WERI-Rb-1 (cell line): ENCODE measurements at regions not wholly inside any gene's neighbourhood (a gene's known extent, or its start where the extent isn't known, plus 50 kb on each side); places are given as distances from the start of the nearest gene placed in this dataset.

Source experiments
- DNase-seq: peaks from one replicate; pipeline ENCODE4 v3.0.0-alpha.2; 2020
- H3K27ac ChIP-seq: fragments of 250-450 bp; sonication (Bioruptor Pico); 2 replicates; pipeline ENCODE4 v1.5.1; 2020; ENCODE audit warnings: mild to moderate bottlenecking, moderate library complexity
- H3K27me3 ChIP-seq: fragments of 250-450 bp; sonication (Bioruptor Pico); 2 replicates; pipeline ENCODE4 v1.5.1; 2021; ENCODE audit warnings: mild to moderate bottlenecking, low read depth, moderate library complexity; ENCODE audit not compliant: insufficient read depth, severe bottlenecking
- H3K36me3 ChIP-seq: fragments of 250-450 bp; sonication (Bioruptor Pico); 2 replicates; pipeline ENCODE4 v1.5.1; 2020; ENCODE audit warnings: mild to moderate bottlenecking, moderate library complexity
- H3K4me3 ChIP-seq: 2 replicates; pipeline ENCODE4 v1.5.1; 2011; ENCODE audit warnings: low read depth, mild to moderate bottlenecking, control low read depth, low read length
- H3K9me3 ChIP-seq: fragments of 250-450 bp; sonication (Bioruptor Pico); 2 replicates; pipeline ENCODE4 v1.5.1; 2021; ENCODE audit warnings: mild to moderate bottlenecking, moderate library complexity; ENCODE audit not compliant: severe bottlenecking
- TF ChIP-seq, protein P1 (sequence below): IDR thresholded peaks from 2 replicates; pipeline ENCODE4 v1.5.1; 2011; ENCODE audit warnings: low read depth, mild to moderate bottlenecking, control low read depth, inconsistent platforms, low read length

DNA sequence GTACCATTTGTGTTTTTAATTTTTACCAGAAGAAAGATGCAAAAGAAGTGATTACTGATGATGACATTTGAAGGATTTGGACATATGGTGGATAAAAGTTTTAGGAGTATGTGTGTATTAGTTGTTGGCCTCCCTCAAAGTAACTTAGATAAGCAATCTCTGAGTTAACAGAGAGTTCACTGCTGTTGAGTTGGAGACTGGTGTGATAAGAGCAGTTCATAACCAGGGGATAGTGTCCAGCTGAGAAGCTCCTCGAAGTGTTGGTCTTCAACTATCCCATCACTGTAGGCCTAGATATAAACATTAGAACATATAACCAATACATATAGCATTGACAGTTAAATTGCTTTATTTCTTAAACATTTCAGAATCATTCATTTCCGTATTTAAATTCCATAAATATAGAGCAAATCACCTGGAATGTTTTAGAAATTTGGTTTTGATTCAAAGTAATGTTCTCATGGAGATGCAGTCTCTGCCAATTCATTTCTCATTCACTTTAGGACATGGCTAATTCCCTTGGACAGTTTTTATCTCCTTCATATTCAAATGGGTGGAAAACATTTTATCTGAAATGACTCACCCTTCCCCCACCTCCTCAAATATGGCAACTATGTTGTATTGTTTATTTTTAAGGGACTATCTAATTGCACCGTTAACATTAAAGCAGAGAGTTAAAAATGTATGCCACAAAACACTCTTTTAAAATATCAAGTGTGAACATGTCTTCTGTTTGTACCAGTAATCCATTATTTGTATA lies 136.8 kb upstream of the SLC4A4 start:
- no peaks in the 10 kb centered on the region for H3K36me3 ChIP-seq
- H3K27ac ChIP-seq, result no peak overlapping the region
- no peaks in the 10 kb centered on the region for H3K9me3 ChIP-seq
- DNase-seq, result no peak
- H3K4me3 ChIP-seq, result no peak overlapping the region
- H3K27me3 ChIP-seq, result no peaks in the 10 kb centered on the region
- TF ChIP-seq, protein P1, sequence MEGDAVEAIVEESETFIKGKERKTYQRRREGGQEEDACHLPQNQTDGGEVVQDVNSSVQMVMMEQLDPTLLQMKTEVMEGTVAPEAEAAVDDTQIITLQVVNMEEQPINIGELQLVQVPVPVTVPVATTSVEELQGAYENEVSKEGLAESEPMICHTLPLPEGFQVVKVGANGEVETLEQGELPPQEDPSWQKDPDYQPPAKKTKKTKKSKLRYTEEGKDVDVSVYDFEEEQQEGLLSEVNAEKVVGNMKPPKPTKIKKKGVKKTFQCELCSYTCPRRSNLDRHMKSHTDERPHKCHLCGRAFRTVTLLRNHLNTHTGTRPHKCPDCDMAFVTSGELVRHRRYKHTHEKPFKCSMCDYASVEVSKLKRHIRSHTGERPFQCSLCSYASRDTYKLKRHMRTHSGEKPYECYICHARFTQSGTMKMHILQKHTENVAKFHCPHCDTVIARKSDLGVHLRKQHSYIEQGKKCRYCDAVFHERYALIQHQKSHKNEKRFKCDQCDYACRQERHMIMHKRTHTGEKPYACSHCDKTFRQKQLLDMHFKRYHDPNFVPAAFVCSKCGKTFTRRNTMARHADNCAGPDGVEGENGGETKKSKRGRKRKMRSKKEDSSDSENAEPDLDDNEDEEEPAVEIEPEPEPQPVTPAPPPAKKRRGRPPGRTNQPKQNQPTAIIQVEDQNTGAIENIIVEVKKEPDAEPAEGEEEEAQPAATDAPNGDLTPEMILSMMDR, result no peak

DNA sequence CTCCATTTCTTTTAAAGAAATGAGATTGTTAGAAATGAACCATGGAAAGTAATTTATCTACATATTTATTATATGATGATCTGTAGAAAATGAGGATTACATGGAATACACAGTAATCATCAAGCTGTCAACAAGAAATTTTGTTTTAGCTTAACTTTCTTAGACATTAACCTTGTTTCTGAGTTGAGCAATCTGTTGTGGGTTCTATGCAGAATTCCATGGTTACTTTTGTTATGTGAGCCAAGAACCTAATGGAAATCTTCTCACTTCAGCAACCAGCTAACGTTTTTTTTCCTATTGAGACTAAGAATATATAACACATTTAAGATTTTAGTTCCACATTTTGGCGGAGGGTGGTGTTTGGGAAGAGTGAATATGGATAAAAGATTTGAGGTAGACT lies 136.1 kb upstream of the SLC4A4 start:
- no peaks in the 10 kb centered on the region for H3K27me3 ChIP-seq
- DNase-seq, result no peak
- no peak overlapping the region for H3K27ac ChIP-seq
- no peaks in the 10 kb centered on the region for H3K9me3 ChIP-seq
- TF ChIP-seq, protein P1, result no peak
- H3K4me3 ChIP-seq, result no peak overlapping the region
- no peaks in the 10 kb centered on the region for H3K36me3 ChIP-seq

DNA sequence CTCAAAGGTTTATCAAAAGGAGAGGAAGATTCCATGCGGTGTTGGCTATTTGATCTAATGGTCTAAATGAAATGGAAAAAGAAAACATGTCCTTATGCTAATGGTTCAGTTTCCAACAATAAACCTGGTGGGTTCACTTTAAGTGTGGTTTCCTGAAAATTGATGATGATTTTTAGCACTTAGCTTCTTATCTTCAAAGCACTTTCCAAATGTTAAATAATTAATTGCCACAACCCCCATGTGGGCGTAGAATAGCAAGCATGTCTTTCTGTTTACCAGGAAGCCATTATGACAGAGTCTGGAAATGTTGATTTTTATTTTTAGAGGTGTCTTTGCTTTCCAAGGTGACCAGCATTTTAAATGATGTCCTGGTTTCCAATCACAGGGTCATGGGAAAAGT lies 134.8 kb upstream of the SLC4A4 start:
- H3K27ac ChIP-seq, result no peak overlapping the region
- no peaks in the 10 kb centered on the region for H3K36me3 ChIP-seq
- no peak for DNase-seq
- H3K9me3 ChIP-seq, result no peaks in the 10 kb centered on the region
- H3K27me3 ChIP-seq, result no peaks in the 10 kb centered on the region
- no peak overlapping the region for H3K4me3 ChIP-seq
- TF ChIP-seq, protein P1, result no peak

DNA sequence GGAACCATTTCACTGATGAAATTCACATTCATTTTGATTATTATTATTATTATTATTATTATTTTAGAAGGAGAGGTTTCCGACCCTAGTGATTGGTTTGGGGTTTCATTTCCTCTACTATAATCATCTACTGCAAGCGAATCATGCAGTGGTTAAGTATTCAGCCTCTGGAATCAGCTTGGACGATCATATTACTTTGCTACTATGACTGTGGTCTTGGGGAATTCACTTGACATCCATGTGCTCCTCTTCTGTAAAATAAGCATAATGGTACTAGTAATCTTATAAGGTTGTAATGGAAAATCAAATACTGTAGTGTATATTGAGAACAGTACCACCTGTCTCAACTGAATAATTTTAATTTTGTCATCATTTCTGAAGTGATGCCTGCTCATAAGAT lies 132.1 kb upstream of the SLC4A4 start:
- Histone ChIP-seq H3K27me3 (no peaks in the 10 kb centered on the region), H3K27ac (no peak overlapping the region), H3K9me3 (no peaks in the 10 kb centered on the region), H3K4me3 (no peak overlapping the region), H3K36me3 (no peaks in the 10 kb centered on the region)
- TF ChIP-seq, protein P1, result no peak
- DNase-seq, result no peak

DNA sequence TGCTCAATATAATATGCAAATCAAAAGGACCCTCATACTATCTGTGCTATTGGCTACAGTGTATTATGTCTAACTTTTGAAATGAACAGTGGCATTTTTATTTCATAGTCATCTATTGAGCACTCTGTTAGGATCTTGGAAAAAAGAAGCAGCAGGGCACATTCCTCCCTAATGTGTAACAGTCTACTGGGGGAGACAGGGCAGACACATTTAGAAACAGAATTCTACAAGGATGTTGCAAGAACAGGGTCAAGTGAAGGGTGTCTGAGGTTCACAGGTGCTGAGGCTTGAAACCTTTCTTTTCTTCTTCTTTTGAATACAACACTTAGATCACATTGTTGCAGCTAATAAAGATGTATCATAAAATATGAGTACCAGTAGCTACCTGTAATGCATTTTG lies 129.7 kb upstream of the SLC4A4 start:
- no peaks in the 10 kb centered on the region for H3K27me3 ChIP-seq
- H3K4me3 ChIP-seq, result no peak overlapping the region
- H3K9me3 ChIP-seq, result no peaks in the 10 kb centered on the region
- H3K27ac ChIP-seq, result no peak overlapping the region
- no peaks in the 10 kb centered on the region for H3K36me3 ChIP-seq
- TF ChIP-seq, protein P1, result no peak
- DNase-seq, result no peak

DNA sequence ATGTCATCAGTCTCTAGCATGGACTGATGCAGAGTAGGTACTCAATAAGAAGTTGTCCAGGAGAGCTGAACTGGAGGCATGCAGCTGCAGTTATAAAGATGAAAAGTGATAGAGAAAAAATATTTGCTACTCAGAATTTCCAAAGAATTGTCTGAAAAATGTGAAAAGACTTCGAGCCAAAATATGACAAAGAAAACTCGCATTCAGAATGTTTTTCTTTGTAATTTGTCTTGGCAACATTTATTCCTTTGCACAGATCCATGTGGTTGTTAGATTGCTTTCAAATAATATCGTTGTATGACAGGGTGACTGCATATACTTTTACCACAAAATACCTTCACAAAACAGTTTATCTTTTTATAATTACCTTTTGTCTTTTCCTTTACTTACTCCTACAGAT lies 128.0 kb upstream of the SLC4A4 start:
- no peak overlapping the region for H3K27ac ChIP-seq
- no peaks in the 10 kb centered on the region for H3K27me3 ChIP-seq
- H3K36me3 ChIP-seq, result no peaks in the 10 kb centered on the region
- H3K4me3 ChIP-seq, result no peak overlapping the region
- TF ChIP-seq, protein P1, result no peak
- DNase-seq, result no peak
- no peaks in the 10 kb centered on the region for H3K9me3 ChIP-seq
